ENCODE measurements at regions not wholly inside any gene's neighbourhood (a gene's known extent, or its start where the extent isn't known, plus 50 kb on each side); places are given as distances from the start of the nearest gene placed in this dataset.
"Not testable (repeated sequence)": the region's sequence is repeated elsewhere in the genome, so short reads cannot be mapped to it uniquely, and the experiment has no call there.

DNA sequence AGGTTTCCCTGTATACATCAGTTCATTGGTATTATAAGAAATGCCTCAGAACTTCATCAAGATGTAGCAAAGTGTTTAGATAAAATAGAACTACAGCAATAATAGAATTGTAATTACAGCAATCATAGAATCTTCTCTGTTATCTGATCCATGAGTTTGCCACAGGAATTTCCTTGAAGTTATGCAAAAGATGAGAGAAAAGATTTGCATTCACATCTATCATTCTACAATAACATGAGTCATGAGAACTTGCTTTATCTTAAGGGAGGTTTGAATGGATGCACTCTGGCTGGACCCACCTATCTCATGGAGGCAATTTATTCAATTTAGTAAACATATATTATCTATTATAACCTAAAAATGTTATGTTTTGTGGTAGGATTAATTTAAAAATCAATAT lies 329.8 kb upstream of the EPHA7 start:
- no peak for DNase-seq

DNA sequence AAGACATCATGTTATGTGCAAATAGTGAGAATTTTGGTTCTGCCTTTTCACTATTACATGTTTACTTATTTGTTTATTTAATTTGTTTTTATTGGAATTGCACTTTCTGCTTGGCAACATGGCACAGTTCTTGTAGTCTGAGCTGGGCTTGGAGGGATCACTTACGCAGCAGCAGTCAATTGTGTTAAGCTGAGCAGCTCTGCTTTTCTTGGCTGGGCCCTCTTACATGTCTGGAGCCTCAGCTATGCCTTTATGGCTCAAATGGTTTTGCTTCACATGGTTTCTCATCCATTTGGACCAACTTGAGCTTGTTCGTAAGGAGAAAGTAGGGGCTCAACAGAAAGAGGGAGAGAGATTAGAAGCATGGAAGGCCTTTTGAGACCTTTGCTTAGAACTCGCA lies 327.5 kb upstream of the EPHA7 start:
- no peak for DNase-seq

DNA sequence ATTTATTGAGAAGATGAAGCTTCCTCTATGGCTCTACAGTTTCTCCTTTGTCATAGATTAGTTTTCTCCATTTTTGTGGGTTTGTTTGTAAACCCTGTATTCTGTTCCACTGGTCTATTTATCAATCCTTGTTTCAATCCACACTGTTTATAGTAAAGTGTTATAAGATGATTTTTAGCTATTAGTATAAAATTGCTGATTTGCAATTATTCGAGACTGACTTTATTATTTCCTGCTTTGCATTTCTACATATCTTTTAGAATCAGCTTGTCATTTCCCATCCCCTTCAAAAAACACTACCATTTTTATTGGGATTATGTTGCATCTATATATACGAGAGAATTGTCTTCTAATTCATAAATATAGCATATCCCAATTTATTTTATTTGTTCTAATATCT lies 325.9 kb upstream of the EPHA7 start:
- DNase-seq = no peak

DNA sequence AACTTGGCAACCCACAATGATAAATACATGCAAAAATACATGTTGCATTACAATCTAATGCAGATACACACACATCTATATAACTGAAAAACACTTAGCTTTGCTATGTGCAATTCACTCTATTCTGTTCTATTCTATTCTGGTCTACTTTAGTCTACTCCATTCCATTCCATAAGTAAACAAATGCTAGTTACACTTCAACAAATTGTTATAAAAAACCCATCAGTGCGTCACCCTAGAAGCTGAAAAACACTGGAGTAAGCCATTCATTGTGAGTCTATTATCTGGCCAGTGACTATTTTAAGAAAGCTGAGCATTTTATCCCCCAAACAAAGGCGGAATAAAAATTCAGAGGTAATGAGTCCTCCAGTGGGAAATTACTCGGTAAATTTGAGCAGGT lies 315.7 kb upstream of the EPHA7 start:
- peak; percentile 89 for DNase-seq

DNA sequence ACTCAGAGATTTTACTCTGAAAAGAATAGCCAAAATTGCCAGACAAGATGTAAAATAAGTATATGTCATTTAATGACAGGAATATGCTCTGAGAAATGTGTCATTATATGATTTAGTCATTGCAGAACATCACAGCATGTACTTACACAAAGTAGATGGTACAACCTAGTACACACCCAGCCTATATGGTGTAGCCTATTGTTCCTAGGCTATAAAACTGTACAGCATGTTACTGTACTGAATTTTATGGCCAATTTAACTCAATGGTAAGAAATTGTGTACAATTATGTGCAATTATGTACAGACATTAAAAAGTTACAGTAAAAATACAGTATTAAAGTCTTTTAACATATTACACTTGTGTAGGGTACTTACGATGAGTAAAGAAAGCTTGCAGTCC lies 311.9 kb upstream of the EPHA7 start:
- peak; percentile 66 for DNase-seq

DNA sequence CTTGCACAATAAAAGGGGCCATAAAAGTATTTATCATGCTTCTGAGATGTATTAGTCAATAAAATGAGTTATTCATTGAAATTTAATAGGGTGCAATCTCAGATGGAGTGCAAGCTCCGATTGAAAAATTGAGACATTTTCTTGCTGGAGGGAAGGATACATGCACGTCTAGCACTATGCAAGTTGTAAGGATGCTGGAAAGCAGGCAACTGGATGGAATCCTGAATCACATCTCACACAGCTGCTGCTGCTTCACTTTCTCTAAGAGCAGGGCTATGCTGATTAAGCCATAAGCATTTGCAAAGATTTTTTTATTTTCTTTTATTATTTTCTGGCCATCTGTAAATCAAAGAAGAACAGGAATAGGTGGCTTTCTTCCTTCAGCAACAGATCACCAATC lies 308.8 kb upstream of the EPHA7 start:
- no peak for DNase-seq

DNA sequence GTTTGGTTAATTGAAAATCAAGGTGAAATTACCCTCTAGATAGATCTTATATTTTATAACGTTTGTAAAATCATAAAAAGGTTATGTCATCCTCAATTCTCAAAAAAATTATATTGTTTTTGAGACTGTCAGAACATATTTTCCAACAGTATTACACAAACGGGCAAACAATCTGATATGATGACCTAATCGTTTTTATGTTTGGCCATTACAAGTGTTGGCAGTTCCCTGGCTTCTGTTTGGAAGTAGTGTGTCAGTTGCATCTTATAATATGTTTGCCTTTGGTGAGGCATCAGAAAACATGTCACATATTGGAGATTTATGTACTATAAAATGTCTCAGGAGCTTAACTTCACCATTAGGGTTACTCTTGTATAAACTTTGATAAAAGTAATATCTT lies 308.1 kb upstream of the EPHA7 start:
- no peak for DNase-seq

DNA sequence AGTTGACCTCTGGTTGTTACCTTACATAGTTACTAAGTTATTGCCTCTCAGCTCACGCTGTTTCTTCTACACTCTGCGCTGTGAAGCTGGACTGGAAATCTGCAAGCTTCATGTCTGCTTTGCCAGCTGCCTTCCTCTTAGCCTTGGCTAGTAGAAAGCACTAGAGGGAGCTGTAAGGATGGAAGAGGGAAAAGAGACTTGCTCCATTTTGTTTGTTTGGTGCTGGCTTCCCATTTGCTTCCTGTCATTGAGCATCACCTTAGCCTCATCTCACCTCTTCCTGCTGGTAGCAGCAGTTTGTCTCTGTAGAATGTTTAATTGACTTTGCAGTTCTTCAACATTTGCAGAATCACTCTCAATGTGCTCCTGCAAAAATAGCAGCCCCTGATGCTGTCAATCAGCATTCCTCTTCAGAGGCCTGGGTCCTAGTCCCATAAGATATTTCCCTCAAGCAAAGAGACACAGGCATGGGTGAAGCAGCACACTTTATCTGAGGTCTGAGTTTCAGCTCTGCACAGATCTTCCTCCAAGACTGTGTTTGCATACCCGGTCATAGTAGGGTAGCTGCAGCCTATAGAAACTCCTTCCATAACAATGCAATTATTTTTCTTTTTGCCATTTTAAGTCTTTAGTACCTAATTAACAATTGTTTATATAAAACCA lies 302.2 kb upstream of the EPHA7 start:
- peak; percentile 72 for DNase-seq

DNA sequence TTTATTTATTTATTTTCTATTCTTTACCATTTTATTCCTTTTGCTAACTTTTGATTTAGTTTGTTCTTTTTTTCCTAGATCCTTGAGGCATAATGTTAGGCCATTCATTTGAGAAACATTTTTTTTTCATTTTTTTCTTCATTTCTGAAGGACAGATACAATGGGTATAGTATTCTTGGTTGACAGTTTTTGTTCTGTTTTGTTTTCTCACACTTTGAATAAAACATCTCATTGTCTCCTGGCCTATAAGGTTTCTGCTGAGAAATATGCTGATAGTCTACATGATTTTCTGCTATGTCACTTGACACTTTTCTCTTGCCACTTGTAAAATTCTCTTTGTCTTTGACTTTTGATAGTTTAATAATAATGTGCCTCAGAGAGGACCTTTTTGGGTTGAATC lies 294.6 kb upstream of the EPHA7 start:
- DNase-seq = no peak

DNA sequence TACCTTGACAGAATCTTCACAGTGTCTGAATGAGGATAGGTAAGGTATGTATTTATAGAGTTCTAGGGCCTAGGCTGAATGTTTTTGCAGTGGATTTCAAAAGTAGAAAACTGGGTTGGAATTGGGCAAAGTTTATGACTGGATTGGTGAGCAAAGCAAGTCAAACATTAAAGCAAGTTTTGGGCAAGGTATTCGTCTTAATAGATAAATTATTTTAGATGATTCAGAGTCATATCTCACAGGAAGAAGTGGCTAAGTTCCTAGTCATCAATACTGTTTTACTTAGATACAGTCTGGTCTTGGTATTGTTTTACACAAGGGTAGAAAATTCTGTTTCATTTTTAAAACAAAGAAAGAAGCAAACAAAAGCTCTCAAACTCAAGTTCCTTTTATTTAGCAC lies 284.1 kb upstream of the EPHA7 start:
- no peak for DNase-seq

DNA sequence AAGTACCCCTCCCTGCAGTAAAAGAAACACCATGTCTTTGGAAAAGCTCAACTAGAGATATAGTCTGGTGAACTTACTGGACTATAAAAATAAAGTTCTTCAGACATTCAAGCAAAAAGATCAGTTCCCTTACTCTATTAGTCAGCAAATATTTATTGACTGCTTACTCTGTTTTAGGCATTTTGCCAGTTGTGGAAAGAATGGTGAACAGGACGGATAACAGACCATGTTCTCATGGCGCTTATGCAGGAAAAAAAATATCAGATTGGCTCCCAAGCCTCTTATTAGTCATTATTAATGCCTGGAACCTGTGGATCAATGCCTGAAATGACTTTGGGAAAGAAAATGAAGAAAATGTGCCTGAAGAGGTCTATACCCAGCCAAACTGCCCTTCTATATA lies 282.2 kb upstream of the EPHA7 start:
- DNase-seq = no peak

DNA sequence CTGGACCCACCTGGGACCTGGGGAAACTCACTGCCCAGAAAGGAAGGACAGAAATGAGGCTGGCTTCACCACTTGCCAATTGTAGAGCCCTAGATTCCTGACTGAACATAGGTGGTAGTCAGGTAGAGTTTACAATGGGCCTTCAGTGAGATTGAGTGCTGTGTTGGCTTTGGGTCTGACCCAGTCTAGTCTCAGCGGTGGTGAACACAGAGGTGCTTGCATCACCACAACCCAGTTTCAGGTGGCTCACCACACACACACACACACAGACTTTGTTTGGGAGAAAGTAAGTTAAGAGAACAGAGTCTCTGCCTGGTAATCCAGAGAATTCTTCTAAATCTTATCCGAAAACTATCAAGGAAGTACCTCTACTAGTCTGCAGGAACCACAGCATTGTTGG lies 266.1 kb upstream of the EPHA7 start:
- no peak for DNase-seq

DNA sequence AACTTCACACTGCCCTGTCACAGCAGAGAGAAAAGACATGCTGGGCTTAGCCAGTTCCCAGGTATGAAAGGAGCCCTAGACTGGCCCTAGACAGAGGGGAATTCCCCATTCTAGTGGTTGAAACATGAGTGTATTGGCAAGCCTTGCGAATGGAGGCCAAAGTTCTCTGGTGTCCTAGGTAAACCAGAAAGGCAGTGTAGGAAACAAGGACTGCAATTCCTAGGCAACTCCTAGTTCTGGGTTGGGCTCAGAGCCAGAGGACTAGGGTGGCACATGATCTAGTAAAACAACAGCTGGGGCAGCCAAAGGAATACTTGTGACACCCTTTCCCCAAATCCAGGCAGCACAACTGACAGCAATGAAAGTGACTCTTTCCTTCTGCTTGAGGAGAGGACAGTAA lies 265.0 kb upstream of the EPHA7 start:
- no peak for DNase-seq

DNA sequence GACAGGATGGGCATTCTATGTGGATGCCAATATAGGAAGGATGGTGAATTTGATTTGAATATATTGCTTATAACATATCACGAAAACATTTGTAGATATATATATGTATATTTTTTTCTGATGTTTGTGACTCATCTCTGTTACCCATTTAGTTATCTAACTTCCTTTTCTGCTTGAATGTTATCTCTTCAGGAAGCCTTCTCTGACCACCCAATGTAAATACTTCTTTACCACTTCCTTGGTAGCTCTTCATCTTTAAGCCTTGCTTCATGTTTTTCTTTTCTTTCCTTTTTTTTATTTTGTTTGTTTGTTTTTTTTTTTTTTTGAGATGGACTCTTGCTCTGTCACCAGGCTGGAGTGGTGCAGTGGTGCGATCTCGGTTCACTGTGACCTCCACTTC lies 260.5 kb upstream of the EPHA7 start:
- DNase-seq = no peak

DNA sequence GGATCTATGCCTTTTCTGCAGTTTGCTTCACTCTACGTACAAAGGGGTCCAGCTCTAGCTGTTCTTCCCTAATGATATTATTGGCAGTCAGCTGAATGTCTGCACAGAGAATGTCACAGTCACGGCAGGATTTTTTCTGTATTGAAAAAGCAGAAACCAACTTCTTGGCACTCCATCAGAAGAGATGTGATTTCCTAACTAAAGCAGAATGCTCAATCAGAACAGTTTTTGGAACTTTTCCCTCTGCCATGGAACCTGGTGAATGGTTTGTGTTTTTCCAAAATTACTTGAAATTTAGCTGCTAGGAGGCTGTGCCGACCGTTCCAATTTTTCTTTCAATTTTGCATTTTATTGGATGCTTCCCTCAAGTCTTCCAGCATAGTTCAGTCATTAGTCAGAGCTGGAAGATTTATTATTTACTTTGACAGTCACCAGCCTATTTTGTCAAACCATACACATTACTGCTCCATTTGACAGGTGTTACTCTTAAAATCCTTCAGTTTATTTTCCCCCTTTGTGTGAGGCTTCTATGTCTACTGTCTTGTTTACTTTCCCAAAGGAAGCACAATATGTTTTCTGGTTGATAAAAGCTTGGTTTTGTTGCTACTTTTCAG lies 259.6 kb upstream of the EPHA7 start:
- no peak for DNase-seq

DNA sequence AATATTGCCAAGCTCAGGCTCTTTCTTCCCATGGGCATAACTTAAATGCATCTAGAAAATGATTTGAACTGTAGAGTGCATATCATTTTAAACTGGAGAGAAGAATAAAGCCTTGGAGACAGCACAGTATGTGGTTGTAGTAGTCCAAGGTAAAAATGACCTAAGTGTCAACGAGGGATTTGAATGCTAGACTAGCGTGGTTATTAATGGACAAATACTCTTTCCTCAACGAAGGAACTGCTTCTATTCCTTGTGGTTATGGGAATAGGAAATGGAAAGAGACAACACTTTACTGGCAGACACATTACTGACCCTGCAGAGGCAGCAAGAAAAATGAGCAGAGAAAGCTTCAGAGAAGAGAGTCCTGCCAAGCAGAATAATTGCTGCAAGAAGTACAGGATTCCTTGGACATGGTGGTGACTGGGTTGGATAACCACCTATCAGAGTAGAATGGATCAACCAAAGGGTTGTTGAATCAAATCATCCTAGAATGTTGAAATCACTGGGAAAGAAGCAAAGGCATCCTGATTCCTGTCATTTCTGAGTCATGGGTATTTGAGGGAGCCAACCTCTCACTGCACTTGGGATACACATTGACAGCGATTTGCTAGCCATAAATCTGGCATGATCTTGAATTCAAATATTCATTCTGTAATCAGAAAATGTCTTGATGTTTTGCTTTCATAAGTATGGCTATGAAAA lies 258.1 kb upstream of the EPHA7 start:
- DNase-seq = no peak

DNA sequence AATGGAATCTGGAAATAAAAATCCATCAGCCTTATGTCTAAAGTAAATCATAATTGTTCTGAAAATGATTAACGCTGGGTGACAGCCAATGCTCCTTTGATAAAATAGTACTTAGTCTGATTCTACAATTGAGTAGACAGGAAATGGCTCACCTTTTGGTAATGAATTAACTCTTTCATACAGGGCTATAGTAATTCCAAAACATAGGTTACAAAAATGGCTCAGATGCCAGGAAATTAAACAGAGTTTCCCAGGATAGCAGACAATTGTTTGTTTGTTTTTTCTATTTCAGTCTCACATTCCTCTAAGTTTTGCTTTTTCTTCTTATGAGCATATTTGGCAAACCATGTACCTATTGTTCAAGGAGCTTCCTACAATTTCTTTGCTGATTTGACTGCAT lies 257.2 kb upstream of the EPHA7 start:
- no peak for DNase-seq

DNA sequence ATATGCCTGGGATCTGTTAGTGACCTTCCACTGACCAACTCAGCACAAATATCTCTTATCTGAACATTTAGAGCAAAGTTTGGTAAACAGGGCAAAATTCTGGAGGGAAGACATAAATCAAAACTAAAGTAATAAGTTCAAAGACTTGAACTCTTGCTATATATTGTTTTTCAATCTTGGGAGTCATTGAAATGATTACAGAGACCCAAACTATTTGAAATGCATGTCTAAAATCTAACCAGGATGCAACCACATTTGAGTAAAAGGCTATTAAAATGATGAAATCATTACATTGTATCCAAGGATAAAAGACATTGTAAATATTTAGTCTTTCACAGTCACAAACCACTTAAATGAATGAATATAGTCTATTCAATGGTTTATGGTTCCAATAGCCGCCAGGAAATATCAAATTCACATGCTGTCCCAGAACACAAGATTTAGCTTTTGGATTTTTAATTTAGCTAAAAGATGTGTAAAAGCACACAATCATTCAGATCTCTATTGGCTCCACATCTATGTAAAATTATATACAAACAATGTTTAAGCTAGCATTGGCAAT lies 256.6 kb upstream of the EPHA7 start:
- DNase-seq = peak; percentile 45

DNA sequence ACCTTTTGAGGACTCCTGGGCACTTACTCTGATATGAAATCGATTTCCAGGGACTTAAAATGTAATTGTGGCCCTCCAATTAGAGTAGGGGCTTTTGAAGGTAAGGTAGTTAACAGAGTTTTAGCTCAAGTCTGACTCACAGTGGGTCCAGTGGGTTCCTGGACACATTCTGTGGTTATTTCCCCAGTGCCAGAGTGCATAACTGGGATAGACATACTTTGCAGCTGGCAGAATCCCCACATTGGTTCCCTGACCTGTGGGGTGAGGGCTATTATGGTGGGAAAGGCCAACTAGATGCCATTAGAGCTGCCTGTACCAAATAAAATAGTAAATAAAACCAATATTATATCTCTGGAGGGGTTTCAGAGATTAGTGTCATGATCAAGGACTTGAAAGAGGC lies 243.8 kb upstream of the EPHA7 start:
- DNase-seq = no peak

DNA sequence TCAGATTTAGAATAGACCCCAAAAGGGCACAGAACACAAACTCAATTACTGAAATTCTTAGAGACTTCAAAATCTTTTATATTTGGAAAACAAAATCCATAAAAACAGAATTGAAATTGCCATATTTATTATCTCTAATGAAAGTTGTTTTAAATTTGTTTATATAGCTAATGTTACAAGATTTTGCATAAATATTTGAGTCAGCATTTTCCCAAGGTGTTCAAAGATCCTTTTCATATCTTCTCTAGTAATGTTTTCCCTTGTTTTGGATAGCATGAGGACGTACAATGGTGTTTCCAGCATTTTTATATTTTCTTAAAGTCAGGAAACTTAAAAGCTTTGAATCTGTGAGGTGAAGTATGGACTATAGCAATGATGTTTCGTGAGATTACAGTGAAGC lies 235.2 kb upstream of the EPHA7 start:
- no peak for DNase-seq

DNA sequence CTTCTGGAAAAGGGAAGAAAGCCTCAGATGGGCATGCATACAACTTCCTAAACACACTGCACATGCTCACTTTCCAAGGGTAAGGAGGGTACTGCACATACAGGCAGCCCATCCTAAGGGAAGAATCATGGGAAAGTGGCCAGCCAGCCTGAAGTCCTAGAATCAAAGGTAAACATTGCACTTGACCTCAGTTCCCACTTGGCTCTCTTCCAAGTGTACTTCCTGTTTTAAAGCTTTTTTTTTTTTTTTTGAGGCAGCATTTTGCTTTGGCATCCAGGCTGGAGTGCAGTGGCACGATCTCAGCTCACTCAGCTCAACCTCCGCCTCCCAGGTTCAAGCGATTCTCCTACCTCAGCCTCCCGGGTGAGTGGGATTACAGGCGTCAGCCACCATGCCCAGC lies 225.3 kb upstream of the EPHA7 start:
- no peak for DNase-seq

DNA sequence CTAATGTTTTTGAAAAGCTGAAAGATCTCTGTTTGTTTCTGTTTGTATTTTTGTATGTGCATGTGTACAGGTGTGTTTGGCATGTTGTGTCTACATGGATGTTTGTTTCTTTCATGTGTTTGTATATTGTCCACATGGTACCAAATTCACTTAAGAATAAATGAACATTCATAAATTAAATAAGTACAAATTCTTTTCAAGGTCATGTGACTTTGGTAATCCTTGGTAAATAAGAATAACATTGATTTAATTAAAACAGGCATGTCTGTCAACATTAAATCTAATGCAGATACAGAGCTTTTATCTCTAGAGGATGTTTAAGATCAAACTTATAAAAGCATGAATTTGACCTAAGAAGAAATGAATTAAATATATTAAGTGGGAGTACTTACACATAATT lies 219.8 kb upstream of the EPHA7 start:
- DNase-seq = no peak

DNA sequence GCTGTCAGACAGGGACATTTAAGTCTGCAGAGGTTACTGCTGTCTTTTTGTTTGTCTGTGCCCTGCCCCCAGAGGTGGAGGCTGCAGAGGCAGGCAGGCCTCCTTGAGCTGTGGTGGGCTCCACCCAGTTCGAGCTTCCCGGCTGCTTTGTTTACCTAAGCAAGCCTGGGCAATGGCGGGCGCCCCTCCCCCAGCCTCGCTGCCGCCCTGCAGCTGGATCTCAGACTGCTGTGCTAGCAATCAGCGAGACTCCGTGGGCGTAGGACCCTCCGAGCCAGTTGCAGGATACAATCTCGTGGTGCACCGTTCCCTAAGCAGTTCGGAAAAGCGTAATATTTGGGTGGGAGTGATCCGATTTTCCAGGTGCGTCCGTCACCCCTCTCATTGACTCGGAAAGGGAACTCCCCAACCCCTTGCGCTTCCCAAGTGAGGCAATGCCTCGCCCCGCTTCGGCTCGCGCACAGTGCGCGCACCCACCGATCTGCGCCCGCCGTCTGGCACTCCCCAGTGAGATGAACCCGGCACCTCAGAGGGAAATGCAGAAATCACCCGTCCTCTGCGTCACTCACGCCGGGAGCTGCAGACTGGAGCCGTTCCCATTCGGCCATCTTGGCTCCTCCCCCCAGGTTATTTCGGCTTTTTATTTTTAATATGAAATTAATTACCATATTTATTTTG lies 217.8 kb upstream of the EPHA7 start:
- DNase-seq = not testable (repeated sequence)

DNA sequence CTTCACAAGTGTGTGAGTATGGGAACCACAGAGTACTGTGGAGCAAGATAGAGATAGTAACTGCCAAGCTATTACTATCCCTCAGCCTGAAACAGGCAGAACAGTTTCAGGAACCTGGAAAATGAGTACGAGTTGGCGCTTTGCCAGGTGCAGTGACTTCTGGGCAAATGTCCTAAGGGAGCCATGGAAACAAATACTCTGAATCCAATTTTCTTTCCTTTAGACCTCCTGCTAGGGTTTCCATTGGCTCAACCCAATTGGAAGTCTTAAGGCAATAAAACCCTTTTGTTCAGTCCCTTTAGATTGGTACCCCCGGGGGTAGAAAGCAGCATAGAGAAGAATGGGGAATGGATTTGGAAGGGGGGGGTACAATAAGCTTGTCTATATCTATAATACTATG lies 205.0 kb upstream of the EPHA7 start:
- peak; percentile 96 for DNase-seq

All from NCI-H2081 treated with DMSO at 0.1 percent for 48 hours (cell line).